Kidney capillary endothelial cell (primary cell): ENCODE measurements at regions not wholly inside any gene's neighbourhood (a gene's known extent, or its start where the extent isn't known, plus 50 kb on each side); places are given as distances from the start of the nearest gene placed in this dataset.

Experiments used
- DNase-seq: peaks from one replicate; pipeline ENCODE4 v3.0.0-alpha.2; 2018; ENCODE audit warnings: low spot score

DNA sequence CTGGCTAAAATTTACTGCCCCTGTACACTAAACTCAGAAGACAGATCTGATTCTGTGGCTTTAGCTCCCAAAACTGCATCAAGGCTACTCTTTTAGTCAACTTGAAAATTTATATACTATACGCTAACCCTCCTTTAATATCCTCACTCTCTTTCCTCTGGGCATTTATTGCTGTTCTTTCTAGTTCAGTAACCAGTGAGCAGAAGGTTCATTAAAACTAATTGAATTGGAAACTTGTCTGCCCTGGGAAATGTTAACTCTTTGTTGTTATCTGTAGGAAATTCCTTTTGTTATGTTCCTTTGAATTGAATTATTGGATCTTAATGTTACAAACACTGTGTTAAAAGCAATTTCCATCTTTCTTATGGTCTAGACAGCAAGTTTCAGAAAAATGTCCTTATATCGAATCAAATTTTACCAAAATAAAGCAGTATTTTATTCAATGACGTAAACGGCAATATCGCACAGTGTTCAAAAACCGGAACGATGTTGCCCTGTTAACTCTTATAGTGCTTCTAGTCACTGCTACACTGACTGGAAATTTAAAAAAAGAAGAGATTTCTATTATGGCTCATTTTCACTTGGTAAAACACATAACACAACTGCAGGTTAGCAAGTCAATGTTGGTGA is 168.3 kb downstream of the NR4A2 start:
- no peak for DNase-seq

DNA sequence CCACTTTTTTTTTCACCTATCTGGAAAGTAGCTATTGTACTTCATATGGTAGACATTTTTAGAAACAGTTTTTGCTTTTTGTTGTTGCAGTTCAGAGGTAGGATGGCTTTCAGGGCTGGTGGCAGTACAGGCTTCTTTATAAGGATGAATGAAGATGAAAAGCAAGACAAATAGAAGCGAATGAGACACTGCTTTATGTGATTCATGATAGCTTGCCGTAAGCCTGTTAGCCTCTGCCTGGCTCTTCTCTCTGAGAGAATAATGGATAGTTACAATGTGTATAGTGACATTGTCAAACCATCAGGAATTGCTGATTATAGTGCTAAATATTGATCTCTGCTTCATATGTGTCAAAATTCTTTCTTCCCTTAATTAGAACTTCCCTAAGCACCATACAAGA is 173.7 kb downstream of the NR4A2 start:
- DNase-seq = no peak

DNA sequence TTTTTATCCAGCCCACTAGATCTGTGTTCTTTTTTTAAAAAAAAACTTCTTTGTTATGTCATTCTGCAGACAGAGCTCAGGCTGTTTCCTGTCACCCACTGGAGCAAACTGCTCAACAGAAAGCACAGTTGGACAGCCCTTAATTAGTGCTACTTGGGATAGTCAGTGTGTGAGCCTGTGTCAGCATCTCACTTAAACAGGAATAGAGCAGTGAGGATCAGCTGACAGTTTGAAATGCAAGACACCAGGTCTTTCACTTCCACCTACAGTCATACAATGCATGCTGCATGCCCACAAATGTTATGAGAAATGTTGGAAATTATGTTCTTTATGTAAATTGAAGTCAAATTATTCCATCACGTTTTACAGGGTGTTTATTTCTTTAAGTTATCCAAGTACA is 174.9 kb downstream of the NR4A2 start:
- DNase-seq = no peak

DNA sequence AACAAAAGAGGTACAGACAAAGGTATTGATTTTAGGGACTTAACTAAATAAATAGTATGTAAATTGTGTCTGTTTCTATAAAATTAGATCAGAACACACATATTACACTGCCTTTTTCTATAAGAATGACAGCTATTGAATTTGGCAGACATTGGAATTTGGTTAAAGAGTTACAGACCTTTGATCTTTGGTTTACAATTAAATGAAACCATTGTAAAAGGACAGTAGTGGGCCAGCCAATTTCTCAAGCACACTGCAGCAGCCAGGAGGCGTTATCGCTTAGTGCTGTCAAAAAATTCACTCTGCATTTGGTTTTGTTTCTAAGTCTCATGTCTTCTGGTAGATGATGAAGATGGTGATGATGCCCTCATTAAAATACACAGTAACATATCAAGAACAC is 175.9 kb downstream of the NR4A2 start:
- DNase-seq = no peak

DNA sequence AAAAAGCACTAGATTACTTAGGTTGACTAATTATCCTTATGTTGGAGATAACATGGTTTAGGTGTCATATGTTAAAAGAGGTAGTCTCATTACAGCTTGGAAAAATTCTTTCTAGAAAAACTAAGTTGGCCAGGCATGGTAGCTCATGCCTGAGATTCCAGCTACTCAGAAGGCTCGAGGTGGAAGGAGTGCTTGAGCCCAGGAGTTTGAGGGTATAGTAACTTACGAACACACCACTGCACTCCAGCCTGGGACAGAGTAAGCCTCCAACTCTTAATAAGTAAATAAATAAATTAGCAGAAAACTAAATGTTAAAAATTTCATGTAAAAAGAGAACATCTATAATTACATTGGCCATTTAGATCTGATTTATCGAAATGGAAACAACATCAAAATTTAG is 177.2 kb downstream of the NR4A2 start:
- no peak for DNase-seq

DNA sequence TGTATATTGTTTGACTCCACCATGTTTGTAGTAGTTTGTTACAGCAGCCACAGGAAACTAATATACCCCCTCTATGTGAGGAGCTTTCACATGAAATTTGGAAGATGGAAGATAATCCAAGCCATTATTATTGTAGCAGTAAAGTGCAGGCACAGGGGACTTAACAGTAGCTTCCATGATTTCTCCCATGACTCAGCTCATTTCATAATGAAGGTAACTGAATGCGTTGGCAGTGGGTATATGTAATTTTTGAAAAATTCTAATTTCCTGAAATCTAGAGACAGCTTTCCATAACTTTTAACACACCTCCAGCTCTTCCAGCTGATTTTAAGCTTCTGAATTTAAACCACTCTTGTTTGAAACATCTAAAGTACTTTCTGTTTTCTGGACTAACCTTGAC is 181.2 kb downstream of the NR4A2 start:
- no peak for DNase-seq

DNA sequence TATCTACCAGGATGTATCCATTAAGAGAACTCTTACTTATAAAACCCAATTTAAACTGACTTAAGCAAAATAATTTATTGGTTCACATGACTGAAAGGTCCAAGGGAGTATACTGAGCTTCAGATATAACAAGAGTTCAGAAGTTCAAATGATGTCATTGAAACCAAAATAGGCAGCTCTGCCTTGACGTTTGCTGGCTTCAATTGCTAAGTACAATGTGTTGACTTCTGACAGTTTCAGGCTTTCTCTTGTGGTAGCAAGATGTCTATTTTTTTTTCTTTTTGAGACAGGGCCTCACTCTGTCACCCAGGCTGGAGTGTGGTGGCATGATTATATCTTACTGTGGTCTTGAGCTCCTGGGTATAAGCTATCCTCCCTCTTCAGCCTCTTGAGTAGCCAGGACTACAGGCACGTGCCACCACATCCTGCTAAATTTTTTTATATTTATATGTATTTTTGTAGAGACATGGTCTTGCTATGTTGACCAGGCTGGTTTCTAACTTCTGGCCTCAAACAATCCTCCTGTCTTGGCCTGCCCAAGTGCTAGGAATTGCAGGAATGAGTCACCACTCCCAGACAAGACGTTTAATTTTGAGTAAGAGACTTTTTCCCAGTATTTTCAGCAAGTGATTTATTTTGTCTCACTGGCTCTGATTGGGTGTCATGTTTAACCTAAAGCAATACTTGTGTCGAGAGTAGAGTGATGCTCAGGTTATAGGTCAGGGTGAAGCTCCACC is 184.8 kb downstream of the NR4A2 start:
- DNase-seq = no peak

DNA sequence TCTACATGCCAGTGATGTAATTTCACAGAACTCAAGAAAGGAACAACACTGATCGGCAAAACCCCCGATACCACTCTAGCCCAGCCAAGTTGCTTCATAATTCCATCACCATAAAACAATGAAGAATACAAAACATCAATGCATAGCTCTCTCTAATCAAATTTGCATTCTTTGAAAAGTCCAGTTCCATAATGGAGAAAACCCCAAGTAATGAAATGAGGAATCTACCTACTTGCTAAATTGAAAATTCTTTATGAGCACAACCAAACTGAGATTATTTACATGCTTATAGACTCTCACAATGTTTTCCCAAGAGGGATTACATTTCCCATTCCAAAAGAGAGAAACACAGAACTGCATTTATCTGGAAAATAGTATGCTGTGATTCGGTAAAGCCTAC is 186.5 kb downstream of the NR4A2 start:
- no peak for DNase-seq

DNA sequence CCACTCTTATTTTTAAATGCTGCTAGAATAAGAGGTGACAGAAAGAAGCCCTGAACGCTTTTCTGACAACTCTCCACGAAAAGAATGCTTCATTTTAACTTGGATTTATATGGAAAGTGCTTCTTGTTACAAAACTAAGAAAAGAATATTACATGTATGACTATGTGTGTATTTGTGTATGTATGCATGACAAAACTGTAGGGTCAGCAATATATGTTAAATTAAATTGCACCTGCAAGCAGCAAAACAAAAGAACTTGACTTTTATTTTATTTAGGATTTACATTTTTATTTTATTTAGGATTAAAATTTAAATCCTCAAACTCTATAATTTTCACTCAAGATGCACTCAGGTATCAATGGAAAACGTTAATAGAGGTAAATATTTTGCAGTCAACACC is 187.1 kb downstream of the NR4A2 start:
- no peak for DNase-seq

DNA sequence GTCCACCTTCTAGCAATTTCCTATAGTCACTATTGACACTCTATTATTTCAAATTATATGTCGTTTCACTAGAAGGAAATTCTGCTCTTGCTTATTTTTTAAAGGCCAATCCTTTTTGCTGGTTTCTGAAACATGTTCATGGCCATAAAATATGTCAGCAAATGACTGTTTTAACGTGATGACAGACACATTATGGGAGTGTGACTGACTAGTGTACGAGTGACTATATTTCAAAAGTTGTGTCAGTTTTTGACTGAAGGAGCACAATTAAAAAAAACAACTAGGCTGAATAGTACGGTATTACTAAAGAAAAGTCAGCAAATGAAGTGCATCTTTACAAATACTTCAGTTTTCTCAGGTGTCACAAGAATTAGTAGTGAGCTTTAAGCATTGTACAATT is 196.0 kb downstream of the NR4A2 start:
- no peak for DNase-seq

DNA sequence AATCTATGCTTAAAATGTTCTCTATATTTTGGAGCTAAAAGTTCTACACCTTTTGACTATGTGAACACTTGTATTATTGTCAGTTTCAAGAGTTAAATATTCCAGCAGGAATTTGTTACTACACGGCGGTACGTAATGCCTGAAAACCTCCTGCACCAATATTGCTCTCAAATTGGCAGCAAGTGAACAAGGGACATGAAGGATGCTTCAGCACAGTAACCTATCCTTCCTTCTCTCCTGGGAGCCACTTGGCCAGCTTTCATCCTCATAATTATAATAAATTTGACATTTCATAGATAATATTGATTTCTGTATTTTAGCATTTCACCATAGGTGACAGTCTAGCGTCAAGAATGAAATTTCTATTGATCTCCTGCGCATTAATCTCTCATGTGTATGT is 197.6 kb downstream of the NR4A2 start:
- no peak for DNase-seq

DNA sequence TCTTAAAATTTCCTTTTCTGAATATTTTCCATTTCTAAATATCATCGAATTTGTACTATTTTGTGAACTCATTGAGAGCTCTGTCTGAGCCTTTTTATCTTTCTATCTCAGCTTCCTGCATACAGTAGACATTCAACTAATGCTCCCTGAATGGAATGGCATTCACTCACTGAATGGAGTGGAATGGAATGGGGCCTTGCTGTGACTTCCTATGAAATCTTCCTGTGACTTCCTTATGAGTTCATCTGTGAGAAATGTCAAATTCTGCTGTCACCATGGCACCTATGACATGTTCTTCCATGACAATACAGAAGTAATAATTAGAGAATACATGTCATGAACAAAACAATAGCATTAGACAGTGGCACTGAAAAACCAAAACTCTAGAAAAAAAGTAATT is 199.6 kb downstream of the NR4A2 start:
- DNase-seq = no peak

DNA sequence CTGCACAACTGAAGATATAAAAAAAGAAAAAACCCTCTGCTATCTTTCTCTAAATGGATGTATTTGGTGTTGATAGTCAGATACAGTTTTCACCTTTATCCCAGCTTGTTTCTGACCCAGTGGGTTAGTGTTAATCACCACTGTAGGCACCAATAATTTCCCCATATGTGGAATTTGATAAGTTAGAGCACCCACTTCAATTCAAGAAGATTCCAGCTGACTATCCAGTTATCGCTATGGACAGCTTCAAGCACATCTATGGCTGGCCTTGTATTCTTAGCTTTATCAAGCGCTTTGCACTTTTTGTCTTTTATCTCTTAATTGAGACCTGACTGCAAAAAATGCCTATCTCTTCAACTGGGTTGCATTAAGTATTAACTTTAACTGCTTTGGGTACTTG is 200.4 kb downstream of the NR4A2 start:
- DNase-seq = no peak

DNA sequence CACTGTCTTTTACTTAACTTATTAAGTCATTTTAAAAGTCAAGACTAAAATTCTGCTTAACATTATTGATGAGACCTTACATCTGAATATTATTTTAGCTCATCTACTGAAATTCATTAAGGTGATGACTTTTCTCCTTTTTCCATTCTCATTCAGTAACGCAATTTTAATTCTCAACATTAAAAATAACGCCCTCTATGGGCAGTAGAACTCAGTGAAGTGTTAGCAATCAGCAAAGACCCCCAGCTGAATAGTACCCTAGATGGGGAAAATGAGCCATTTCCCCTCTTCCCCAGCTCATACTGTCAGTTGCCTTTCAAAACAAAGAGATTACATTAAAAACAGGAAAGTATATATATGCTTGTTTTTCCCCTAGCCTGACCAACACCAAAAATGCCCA is 203.3 kb downstream of the NR4A2 start:
- no peak for DNase-seq

DNA sequence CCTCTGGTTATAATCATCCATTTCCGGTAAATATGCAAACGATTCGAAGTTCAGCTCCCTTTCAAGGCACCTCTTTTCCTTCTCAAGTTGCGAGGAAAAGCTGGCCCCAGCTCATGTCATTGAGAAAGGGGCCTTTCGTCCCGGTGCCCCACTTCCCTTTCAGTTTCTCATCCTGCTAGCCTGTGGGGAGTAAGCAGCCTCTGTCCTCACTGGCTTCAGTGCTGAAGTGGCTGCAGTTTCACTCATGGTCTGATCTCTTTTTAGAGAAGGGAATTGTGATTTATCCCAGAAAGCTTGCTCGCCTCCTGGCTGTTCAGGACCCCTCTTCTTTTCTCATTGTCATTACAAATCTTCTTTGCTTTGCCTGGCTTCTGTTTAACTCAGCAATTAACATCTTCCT is 207.5 kb downstream of the NR4A2 start:
- no peak for DNase-seq

DNA sequence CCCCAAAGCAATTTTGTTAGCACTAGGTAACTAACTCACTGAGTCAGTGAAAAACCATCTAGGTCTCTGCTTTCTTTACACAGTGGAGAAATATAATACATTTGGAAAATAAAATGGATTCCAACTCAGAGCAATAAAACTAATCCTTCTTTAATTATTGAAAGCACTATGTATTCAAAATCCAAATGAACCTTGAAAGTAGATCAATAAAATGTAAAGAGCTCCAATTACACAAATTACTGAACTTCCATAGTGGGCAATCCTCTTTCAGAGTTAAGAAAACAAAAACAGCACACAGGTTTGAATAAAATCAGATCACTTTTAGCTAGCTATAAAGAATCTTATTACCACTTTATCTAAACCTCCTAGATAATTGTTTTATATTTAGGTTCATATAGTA is 208.1 kb downstream of the NR4A2 start:
- no peak for DNase-seq

DNA sequence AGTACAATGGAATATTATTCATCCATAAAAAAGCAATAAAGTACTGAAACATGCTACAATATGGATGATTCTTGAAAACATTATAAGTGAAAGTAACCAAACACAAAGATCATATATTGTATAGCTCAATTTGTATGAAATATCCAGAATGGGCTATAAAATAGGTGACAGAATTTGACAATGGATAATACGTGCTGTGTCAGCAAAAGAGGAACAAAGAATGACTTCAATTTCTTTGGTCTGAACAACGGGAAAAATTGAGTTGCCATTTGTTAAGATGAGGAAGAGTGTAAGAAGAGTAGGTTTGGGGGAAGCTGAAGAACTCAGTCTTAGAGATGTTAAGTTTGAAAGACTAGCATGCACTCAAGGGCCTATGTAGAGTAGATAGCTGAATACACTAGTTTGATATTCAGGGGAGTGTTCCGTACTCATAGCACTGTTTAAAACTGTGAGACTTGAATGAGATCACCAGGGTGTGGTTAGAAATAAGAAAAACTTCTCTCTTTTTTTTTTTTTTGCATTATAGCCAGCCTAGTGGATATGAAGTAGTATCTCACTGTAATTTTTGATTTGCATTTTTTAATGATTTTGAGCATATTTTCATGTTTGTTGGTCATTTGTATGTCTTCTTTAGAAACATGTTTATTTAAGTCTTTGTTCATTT is 213.6 kb downstream of the NR4A2 start:
- DNase-seq = no peak

DNA sequence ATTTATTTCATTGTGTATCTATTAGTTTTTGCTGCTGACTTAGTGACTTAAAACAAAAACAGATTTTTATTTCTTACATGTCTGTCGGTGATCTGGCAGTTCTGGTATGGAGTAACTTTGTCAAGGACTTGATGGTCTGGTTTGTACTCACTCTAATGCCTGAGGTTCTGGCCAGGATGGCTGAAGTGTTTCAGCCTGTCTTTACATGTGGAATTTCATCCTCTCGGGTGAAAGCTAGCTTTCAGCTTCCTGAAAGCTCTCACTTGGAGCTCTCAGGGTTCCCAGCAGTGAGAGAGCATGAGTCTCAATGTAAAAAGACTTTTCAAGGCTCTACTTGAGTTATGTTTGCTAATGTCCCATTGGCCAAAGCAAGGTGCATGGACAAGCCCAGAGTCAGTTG is 216.4 kb downstream of the NR4A2 start:
- DNase-seq = no peak

DNA sequence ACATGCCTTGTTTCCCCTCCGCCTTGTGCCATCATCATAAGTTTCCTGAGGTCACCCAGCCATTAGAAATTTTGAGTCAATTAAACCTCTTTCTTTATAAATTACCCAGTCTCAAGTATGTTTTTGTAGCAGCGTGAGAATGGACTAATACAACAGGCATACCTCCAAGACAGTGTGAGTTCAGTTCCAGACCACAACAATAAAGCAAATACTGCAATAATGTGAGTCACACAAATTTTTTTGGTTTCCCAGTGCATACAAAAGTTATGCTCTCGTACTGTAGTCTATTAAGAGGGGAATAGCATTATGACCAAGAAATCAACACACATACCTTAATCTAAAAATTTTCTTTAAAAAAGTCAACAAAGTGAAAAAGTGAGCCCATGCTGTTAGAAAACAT is 217.2 kb downstream of the NR4A2 start:
- no peak for DNase-seq

DNA sequence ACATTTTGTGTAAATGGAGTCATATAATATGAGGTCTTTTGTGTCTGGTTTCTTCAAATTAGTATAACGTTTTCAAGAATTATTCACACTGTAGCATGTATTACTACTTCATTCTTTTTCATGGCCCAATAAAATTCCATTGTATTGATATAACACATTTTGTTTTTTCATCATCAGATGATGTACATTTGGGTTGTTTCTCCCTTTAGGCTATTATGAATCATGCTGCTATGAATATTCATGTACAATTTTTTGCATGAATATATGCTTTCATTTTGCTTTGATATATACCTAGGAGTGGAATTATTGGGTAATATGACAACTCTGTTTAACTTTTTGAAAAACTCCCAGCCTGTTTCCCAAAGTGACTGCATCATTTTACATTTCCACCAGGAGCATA is 220.2 kb downstream of the NR4A2 start:
- DNase-seq = no peak

DNA sequence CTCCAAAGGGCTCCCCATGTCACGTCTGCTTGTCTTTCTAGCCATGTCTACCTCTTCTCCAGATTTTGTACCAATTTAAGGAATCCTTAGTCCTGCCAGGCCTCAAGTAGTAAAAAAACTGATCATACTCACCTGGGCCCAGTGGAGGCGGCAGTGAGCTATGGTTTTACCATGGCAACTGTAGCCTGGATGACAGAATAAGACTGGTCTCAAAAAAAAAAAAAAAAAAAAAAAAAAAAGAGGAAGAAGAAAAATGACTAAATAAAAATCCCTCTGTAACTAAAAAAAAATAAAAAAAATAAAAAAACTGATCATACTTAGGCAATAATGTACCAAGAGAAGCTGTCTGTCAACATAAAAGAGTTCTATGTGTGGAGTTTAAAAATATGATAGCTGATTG is 221.6 kb downstream of the NR4A2 start:
- no peak for DNase-seq

DNA sequence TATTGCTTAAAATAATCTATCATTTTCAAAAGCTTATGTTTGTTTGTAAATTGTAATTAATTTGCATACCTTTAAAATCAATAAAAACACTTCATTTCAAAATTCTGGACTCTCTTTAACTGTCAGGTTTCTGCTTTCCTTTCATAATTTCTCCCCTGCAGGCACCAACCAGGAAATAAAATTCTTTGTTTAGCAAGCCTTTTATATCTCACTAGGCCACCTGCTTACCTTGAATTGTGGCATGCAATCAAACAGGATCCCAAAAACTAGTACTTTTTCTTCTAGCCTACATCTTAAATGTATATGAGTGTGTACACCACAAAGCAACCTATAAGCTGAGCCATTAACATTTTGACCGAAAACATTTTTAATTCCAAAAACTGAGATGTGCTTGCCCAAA is 233.1 kb downstream of the NR4A2 start:
- no peak for DNase-seq

DNA sequence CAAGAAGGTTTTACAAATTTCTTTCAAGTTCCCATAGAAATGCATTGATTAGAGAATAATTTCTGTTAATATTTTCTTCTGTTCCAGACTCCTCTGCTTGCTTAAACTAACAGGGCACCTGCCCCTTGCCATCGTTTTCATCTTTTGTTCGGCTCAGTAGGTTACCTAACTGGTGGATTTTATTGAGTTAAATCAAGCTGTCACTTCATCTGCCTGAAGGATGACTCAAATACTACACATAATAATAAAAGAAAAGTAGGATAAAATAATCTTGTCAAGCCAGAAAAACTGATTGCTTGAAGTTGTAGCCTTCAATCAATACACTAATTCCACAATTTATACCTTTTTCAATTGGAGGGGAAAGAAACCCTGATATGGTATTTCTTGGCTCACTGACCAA is 234.0 kb downstream of the NR4A2 start:
- no peak for DNase-seq

DNA sequence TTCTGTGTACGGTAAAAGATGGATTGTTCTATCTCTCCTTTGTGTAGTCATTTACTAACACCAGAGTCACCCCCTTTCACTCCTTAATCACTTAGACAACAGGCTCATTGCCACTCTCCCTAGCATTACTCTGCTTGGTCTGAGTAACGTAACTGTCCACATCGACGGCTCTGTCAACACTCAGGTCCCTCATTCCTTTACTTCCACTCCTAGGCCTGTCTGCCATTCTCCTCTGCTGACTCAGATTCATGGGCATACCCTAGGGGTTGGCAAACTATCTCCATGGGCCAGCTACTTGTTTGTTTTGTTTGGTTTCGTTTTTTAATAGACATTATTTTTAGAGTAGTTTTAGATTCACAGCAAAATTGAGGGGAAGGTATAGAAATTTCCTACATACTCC is 243.9 kb downstream of the NR4A2 start:
- no peak for DNase-seq
